Epithelial cell of proximal tubule (primary cell): ENCODE measurements at regions not wholly inside any gene's neighbourhood (a gene's known extent, or its start where the extent isn't known, plus 50 kb on each side); places are given as distances from the start of the nearest gene placed in this dataset.

Experiments used
- DNase-seq: peaks from one replicate; pipeline ENCODE4 v3.0.0-alpha.2; 2011; ENCODE audit warnings: low read depth
- H3K4me3 ChIP-seq: 2 replicates; pipeline ENCODE4 v1.5.1; 2011; ENCODE audit warnings: low read depth, mild to moderate bottlenecking, low read length
- CTCF ChIP-seq: conservative IDR thresholded peaks from 2 replicates; pipeline ENCODE4 v1.5.1; 2012; ENCODE audit warnings: low read depth, mild to moderate bottlenecking, low read length

GRCh38 chr9:81227507-81228245 is 461.7 kb downstream of the TLE1 start:
- no peak overlapping the region for H3K4me3 ChIP-seq
- DNase-seq, result no peak
- no peak for TF ChIP-seq CTCF

- no peak for TF ChIP-seq CTCF
- no peak for DNase-seq
- H3K4me3 ChIP-seq, result no peak overlapping the region
Measured at GRCh38 chr9:81225596-81225995, 463.8 kb downstream of the TLE1 start.

GRCh38 chr9:81224166-81225081 is 464.9 kb downstream of the TLE1 start:
- H3K4me3 ChIP-seq, result no peak overlapping the region
- DNase-seq, result no peak
- TF ChIP-seq CTCF, result no peak

- no peak for DNase-seq
- TF ChIP-seq CTCF, result no peak
- H3K4me3 ChIP-seq, result no peak overlapping the region
Measured at GRCh38 chr9:81214975-81215374, 474.4 kb downstream of the TLE1 start.

- no peak for TF ChIP-seq CTCF
- H3K4me3 ChIP-seq, result no peak overlapping the region
- DNase-seq, result no peak
Measured at GRCh38 chr9:81213456-81213855, 475.9 kb downstream of the TLE1 start.

- no peak for TF ChIP-seq CTCF
- H3K4me3 ChIP-seq, result no peak overlapping the region
- no peak for DNase-seq
Measured at GRCh38 chr9:81211741-81212140, 477.6 kb downstream of the TLE1 start.

- TF ChIP-seq CTCF, result no peak
- no peak for DNase-seq
Measured at GRCh38 chr9:81207651-81208050, 481.7 kb downstream of the TLE1 start.

More at GRCh38 chr9:81207651-81208050, 481.7 kb downstream of the TLE1 start:
- H3K4me3 ChIP-seq, result no peak overlapping the region
